MCF 10A (cell line): ENCODE measurements at regions not wholly inside any gene's neighbourhood (a gene's known extent, or its start where the extent isn't known, plus 50 kb on each side); places are given as distances from the start of the nearest gene placed in this dataset.

ENCODE experiments used
- BruUV-seq: library from RNA; stranded (reverse); fragments of 400-500 nt; replicated peaks from 2 replicates; lab custom pipeline; 2021; lab: Mats Ljungman, UMichigan
- CTCF ChIA-PET: fragments of 300-600 bp; sonication (Branson Sonifier 250); formaldehyde crosslinking; extraction: SDS; loops from one replicate; lab custom pipeline; 2021; ENCODE audit warnings: antibody characterized with exemption, inconsistent platforms; lab: Yijun Ruan, JAX
- POLR2A ChIA-PET: fragments of 300-600, 350-650 bp; sonication (Branson Sonifier 250); formaldehyde crosslinking; extraction: SDS; loops from one replicate; lab custom pipeline; 2020; ENCODE audit warnings: antibody characterized with exemption, inconsistent platforms; lab: Yijun Ruan, JAX
- DNase-seq: peaks from one replicate; pipeline ENCODE4 v3.0.0-alpha.2; 2018; ENCODE audit not compliant: unreplicated experiment
- H3K27ac Mint-ChIP-seq: one replicate; pipeline ENCODE4 v1.8.0; 2022; ENCODE audit warnings: mild to moderate bottlenecking, low read depth, mixed read lengths; ENCODE audit not compliant: unreplicated experiment
- H3K27me3 Mint-ChIP-seq: one replicate; pipeline ENCODE4 v1.8.0; 2022; ENCODE audit warnings: mixed read lengths; ENCODE audit not compliant: insufficient read depth, unreplicated experiment
- H3K36me3 Mint-ChIP-seq: one replicate; pipeline ENCODE4 v1.8.0; 2022; ENCODE audit warnings: mild to moderate bottlenecking, moderate library complexity, mixed read lengths; ENCODE audit not compliant: insufficient read depth, unreplicated experiment
- H3K4me1 Mint-ChIP-seq: one replicate; pipeline ENCODE4 v1.8.0; 2022; ENCODE audit warnings: mixed read lengths; ENCODE audit not compliant: insufficient read depth, unreplicated experiment
- H3K4me3 Mint-ChIP-seq: one replicate; pipeline ENCODE4 v1.8.0; 2022; ENCODE audit warnings: mild to moderate bottlenecking, moderate library complexity, mixed read lengths; ENCODE audit not compliant: unreplicated experiment
- H3K9me3 Mint-ChIP-seq: one replicate; pipeline ENCODE4 v1.8.0; 2022; ENCODE audit warnings: mixed read lengths; ENCODE audit not compliant: unreplicated experiment
- CTCF ChIP-seq: fragments of 200-600 bp; IDR thresholded peaks from one replicate; pipeline ENCODE4 v1.8.0; 2022; ENCODE audit warnings: antibody characterized with exemption, mild to moderate bottlenecking; ENCODE audit not compliant: unreplicated experiment
- intact Hi-C: fragments of 100-400 bp; cut with micrococcal nuclease; formaldehyde crosslinking; loops from 2 replicates; pipeline ENCODE4 v1.14.1; 2022

GRCh38 chr13:19305434-19305833, 123.8 kb upstream of the TUBA3C start:
- H3K9me3 Mint-ChIP-seq, result no peaks in the 10 kb centered on the region
- no peaks in the 10 kb centered on the region for H3K36me3 Mint-ChIP-seq
- POLR2A ChIA-PET, result no interaction called here

GRCh38 chr13:19289180-19289579, 107.6 kb upstream of the TUBA3C start:
- no peaks in the 10 kb centered on the region for H3K36me3 Mint-ChIP-seq
- TF ChIP-seq CTCF, result no peak
- H3K9me3 Mint-ChIP-seq, result no peaks in the 10 kb centered on the region
- ChIA-PET CTCF (interaction anchor here (2.7 kb wide), 1 partner anchor 299 kb away, joined by 7 read pairs; no protein-coding TSS in a partner anchor), POLR2A (interaction anchor here (0.6 kb wide), 1 partner anchor 9 kb away, joined by 3 read pairs; no protein-coding TSS in a partner anchor)
- no peak overlapping the region for H3K27ac Mint-ChIP-seq
- no peak for DNase-seq
- H3K27me3 Mint-ChIP-seq, result peaks cover 81% of the 10 kb centered on the region
- no TSS peak for BruUV-seq
- H3K4me3 Mint-ChIP-seq, result no peak overlapping the region
- no peaks in the 10 kb centered on the region for H3K4me1 Mint-ChIP-seq
- intact Hi-C loops, result loop anchor here (5.0 kb wide), 2 partner anchors 137 to 627 kb away; no protein-coding TSS in a partner anchor

More at GRCh38 chr13:19305434-19305833, 123.8 kb upstream of the TUBA3C start:
- no peaks in the 10 kb centered on the region for H3K4me1 Mint-ChIP-seq
- no peak for TF ChIP-seq CTCF
- H3K27me3 Mint-ChIP-seq, result peaks cover 41% of the 10 kb centered on the region
- DNase-seq, result no peak
- CTCF ChIA-PET, result no interaction called here
- no peak overlapping the region for H3K27ac Mint-ChIP-seq
- intact Hi-C loops, result no loop called here
- no peak overlapping the region for H3K4me3 Mint-ChIP-seq
- no TSS peak for BruUV-seq

- H3K27ac Mint-ChIP-seq, result no peak overlapping the region
- H3K9me3 Mint-ChIP-seq, result no peaks in the 10 kb centered on the region
- TF ChIP-seq CTCF, result no peak
- H3K27me3 Mint-ChIP-seq, result peaks cover 78% of the 10 kb centered on the region
- ChIA-PET CTCF (no interaction called here), POLR2A (no interaction called here)
- H3K36me3 Mint-ChIP-seq, result no peaks in the 10 kb centered on the region
- intact Hi-C loops, result no loop called here
- BruUV-seq, result no TSS peak
- no peak for DNase-seq
- H3K4me1 Mint-ChIP-seq, result no peaks in the 10 kb centered on the region
- H3K4me3 Mint-ChIP-seq, result no peak overlapping the region
These were observed 102.2 kb upstream of the TUBA3C start for GRCh38 chr13:19283836-19284235.

DNA sequence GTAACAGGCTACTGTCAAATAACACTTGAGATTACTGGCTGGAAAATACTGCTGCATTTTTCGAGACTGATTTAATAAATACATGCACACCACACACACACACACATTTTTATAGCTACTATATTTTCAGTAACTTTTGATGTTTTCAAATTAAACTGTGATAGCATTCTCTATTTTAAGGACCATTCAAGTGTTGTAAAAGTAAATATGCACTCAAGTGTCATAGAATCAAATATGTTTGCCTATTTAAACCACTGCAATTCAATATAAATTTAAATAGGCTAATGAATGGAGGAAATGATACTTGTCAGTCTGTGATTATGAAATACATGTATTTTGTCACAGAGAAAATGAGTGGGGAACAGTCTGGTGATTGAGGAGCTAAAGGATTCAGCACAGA, 86.7 kb upstream of the TUBA3C start:
- no peak overlapping the region for H3K27ac Mint-ChIP-seq
- DNase-seq, result no peak
- BruUV-seq, result no TSS peak
- intact Hi-C loops, result no loop called here
- no peaks in the 10 kb centered on the region for H3K36me3 Mint-ChIP-seq
- TF ChIP-seq CTCF, result no peak
- ChIA-PET POLR2A (no interaction called here), CTCF (no interaction called here)
- H3K27me3 Mint-ChIP-seq, result peaks cover 23% of the 10 kb centered on the region
- H3K4me3 Mint-ChIP-seq, result no peak overlapping the region
- peaks cover 8% of the 10 kb centered on the region for H3K9me3 Mint-ChIP-seq
- no peaks in the 10 kb centered on the region for H3K4me1 Mint-ChIP-seq
